A549 (cell line): ENCODE measurements at regions not wholly inside any gene's neighbourhood (a gene's known extent, or its start where the extent isn't known, plus 50 kb on each side); places are given as distances from the start of the nearest gene placed in this dataset.

ENCODE experiments used
- ATAC-seq, 2 experiments: fragments of 200-7000 bp in 1 of 2; fragments of >200 bp in 1 of 2; cut with Nextera tagmentation in 1 of 2; cut with Tn5 transposase in 1 of 2; 3 replicates each; pipeline versions ENCODE4 v1.8.0 to v1.9.1; 2018 to 2020; ENCODE audit warnings: mild to moderate bottlenecking in 1 of 2, moderate library complexity in 1 of 2
- CTCF ChIA-PET: fragments of 300-600 bp; sonication (Branson Sonifier 250); formaldehyde crosslinking; extraction: SDS; loops from one replicate; lab custom pipeline; 2021; ENCODE audit warnings: antibody characterized with exemption, inconsistent platforms; lab: Yijun Ruan, JAX
- POLR2A ChIA-PET: fragments of 350-600 bp; formaldehyde crosslinking; extraction: SDS; loops from one replicate; lab custom pipeline; 2021; ENCODE audit warnings: antibody characterized with exemption, inconsistent platforms; lab: Yijun Ruan, JAX
- DNase-seq, 2 experiments: peaks; one replicate each; pipeline versions ENCODE4 v3.0.0 to v3.0.0-alpha.2; 2011 to 2016; ENCODE audit warnings: low read depth in 1 of 2, low spot score in 1 of 2
- FAIRE-seq: peaks from 2 replicates; lab custom pipeline; 2011; peaks lifted over from hg19 to GRCh38; lab: Jason Lieb, UNC
- H3K27ac ChIP-seq, 2 experiments: fragments of >200 bp; sonication (Bioruptor Twin); formaldehyde crosslinking; 3 replicates each; pipeline ENCODE4 v1.5.1; 2016 to 2017
- H3K4me1 ChIP-seq: fragments of >200 bp; sonication (Bioruptor Twin); formaldehyde crosslinking; 3 replicates; pipeline ENCODE4 v1.6.1; 2016
- H3K4me2 ChIP-seq: fragments of >200 bp; sonication (Bioruptor Twin); formaldehyde crosslinking; 3 replicates; pipeline ENCODE4 v1.6.1; 2016
- H3K4me3 ChIP-seq: fragments of >200 bp; sonication (Bioruptor Twin); formaldehyde crosslinking; 3 replicates; pipeline ENCODE4 v1.5.1; 2016
- H3K9me3 ChIP-seq: fragments of >200 bp; sonication (Bioruptor Twin); formaldehyde crosslinking; 3 replicates; pipeline ENCODE4 v1.6.1; 2016
- ATOH8 ChIP-seq: fragments of 250-450 bp; sonication (Bioruptor Pico); IDR thresholded peaks from 2 replicates; pipeline ENCODE4 v1.5.0; 2020; ENCODE audit warnings: low read depth, mild to moderate bottlenecking, moderate library complexity
- CHD4 ChIP-seq: fragments of 200-600 bp; sonication (generic); IDR thresholded peaks from 2 replicates; pipeline ENCODE4 v1.6.1; 2016; ENCODE audit warnings: antibody characterized with exemption, mild to moderate bottlenecking, borderline replicate concordance
- CTCF ChIP-seq: fragments of >200 bp; sonication (Bioruptor Twin); formaldehyde crosslinking; IDR thresholded peaks from 3 replicates; pipeline ENCODE4 v1.5.1; 2016
- ELK1 ChIP-seq: fragments of 150-350 bp; IDR thresholded peaks from 2 replicates; pipeline ENCODE4 v1.6.1; 2014; ENCODE audit warnings: low read depth, mild to moderate bottlenecking, low read length
- EP300 ChIP-seq, 2 experiments: fragments of >200 bp; sonication (Bioruptor Twin); formaldehyde crosslinking; IDR thresholded peaks; 2 replicates in 1 of 2; 3 replicates in 1 of 2; pipeline ENCODE4 v1.6.1; 2016 to 2017
- HDAC2 ChIP-seq: fragments of 200-600 bp; sonication (generic); IDR thresholded peaks from 2 replicates; pipeline ENCODE4 v1.6.1; 2016
- HMGXB4 ChIP-seq: fragments of 250-450 bp; sonication (Bioruptor Pico); IDR thresholded peaks from 2 replicates; pipeline ENCODE4 v1.5.0; 2021; ENCODE audit warnings: mild to moderate bottlenecking, moderate library complexity, borderline replicate concordance
- HOXB5 ChIP-seq: fragments of 250-450 bp; sonication (Bioruptor Pico); IDR thresholded peaks from 2 replicates; pipeline ENCODE4 v1.5.0; 2020; ENCODE audit warnings: mild to moderate bottlenecking, moderate library complexity
- JUN ChIP-seq, 2 experiments: fragments of >200 bp; sonication (Bioruptor Twin); formaldehyde crosslinking; IDR thresholded peaks; 2 replicates in 1 of 2; 3 replicates in 1 of 2; pipeline ENCODE4 v1.6.1; 2016 to 2017
- KDM1A ChIP-seq: fragments of 200-600 bp; sonication (generic); IDR thresholded peaks from 2 replicates; pipeline ENCODE4 v1.6.1; 2016; ENCODE audit warnings: low read depth, mild to moderate bottlenecking
- MYC ChIP-seq: IDR thresholded peaks from 2 replicates; pipeline ENCODE4 v1.6.1; 2012; ENCODE audit warnings: mild to moderate bottlenecking, inconsistent platforms, low read length, improper control_type of control experiment, borderline replicate concordance
- NFE2L2 ChIP-seq: fragments of 150-350 bp; conservative IDR thresholded peaks from 2 replicates; pipeline ENCODE4 v1.6.1; 2014; ENCODE audit warnings: low read length
- PBX3 ChIP-seq: IDR thresholded peaks from 2 replicates; pipeline ENCODE4 v1.6.1; 2012
- POLR2A ChIP-seq: IDR thresholded peaks from 2 replicates; pipeline ENCODE4 v1.6.1; 2012; ENCODE audit warnings: mild to moderate bottlenecking, low read length
- POLR2AphosphoS2 ChIP-seq: conservative IDR thresholded peaks from 2 replicates; pipeline ENCODE4 v1.6.1; 2012; ENCODE audit warnings: low read length, improper control_type of control experiment, inconsistent platforms
- RARB ChIP-seq: fragments of 250-450 bp; sonication (Bioruptor Pico); IDR thresholded peaks from 2 replicates; pipeline ENCODE4 v1.8.0; 2021; ENCODE audit warnings: mild to moderate bottlenecking, moderate library complexity
- REST ChIP-seq: fragments of 200-600 bp; sonication (generic); IDR thresholded peaks from 2 replicates; pipeline ENCODE4 v1.6.1; 2016; ENCODE audit warnings: antibody characterized with exemption, mild to moderate bottlenecking, moderate library complexity
- SMC3 ChIP-seq: fragments of >200 bp; sonication (Bioruptor Twin); formaldehyde crosslinking; IDR thresholded peaks from 3 replicates; pipeline ENCODE4 v1.6.1; 2018; ENCODE audit warnings: inconsistent platforms
- SREBF2 ChIP-seq: fragments of 450-650 bp; IDR thresholded peaks from 2 replicates; pipeline ENCODE4 v1.6.1; 2014; ENCODE audit warnings: mild to moderate bottlenecking, moderate library complexity
- TFCP2L1 ChIP-seq: fragments of 250-450 bp; sonication (Bioruptor Pico); IDR thresholded peaks from 2 replicates; pipeline ENCODE4 v1.5.0; 2021; ENCODE audit warnings: mild to moderate bottlenecking
- ZFP36 ChIP-seq: fragments of 450-650 bp; IDR thresholded peaks from 2 replicates; pipeline ENCODE4 v1.6.1; 2014; ENCODE audit warnings: borderline replicate concordance; ENCODE audit not compliant: partially characterized antibody
- ZSCAN20 ChIP-seq: fragments of 250-450 bp; sonication (Bioruptor Pico); IDR thresholded peaks from 2 replicates; pipeline ENCODE4 v1.8.0; 2022; ENCODE audit warnings: mild to moderate bottlenecking, moderate library complexity
- WGBS: methylation state at CpG from one replicate; pipeline ENCODE4 v1.1.6; 2017; ENCODE audit errors: missing lambda C conversion rate; 5-methylcytosine and 5-hydroxymethylcytosine counted together

- DNase-seq: no peak
- CTCF ChIA-PET: no interaction called here
- no peaks in the 10 kb centered on the region for H3K4me1 ChIP-seq
- POLR2A ChIA-PET: no interaction called here
- FAIRE-seq: no peak
- H3K9me3 ChIP-seq: no peaks in the 10 kb centered on the region; the same call in 2 of the 3 replicates
- no peak overlapping the region for H3K27ac ChIP-seq
- WGBS: 40% methylated on average over 2 of the region's 2 CpGs
- TF ChIP-seq MYC (no peak), CHD4 (no peak), HDAC2 (no peak), JUN (IDR thresholded peaks at IDR 0.05) (no peak), ELK1 (no peak), REST (no peak), POLR2AphosphoS2 (no peak), SMC3 (no peak), PBX3 (no peak)
- no peak for ATAC-seq
- no peak overlapping the region for H3K4me3 ChIP-seq
- no peak overlapping the region for H3K4me2 ChIP-seq
Measured at GRCh38 chr5:23132231-23132630, 279.1 kb upstream of the CDH12 start.

GRCh38 chr5:23112237-23112636 lies 259.1 kb upstream of the CDH12 start:
- no peak overlapping the region for H3K27ac ChIP-seq
- ChIA-PET CTCF (no interaction called here), POLR2A (no interaction called here)
- FAIRE-seq (no peak), ATAC-seq (no peak), DNase-seq (no peak)
- H3K4me1 ChIP-seq: no peaks in the 10 kb centered on the region
- H3K4me2 ChIP-seq: no peak overlapping the region
- TF ChIP-seq HOXB5 (CRISPR knock-in tag) (no peak), ZFP36 (no peak), SREBF2 (no peak), TFCP2L1 (CRISPR knock-in tag) (no peak), POLR2AphosphoS2 (no peak), KDM1A (no peak), CTCF (no peak), ATOH8 (CRISPR knock-in tag) (no peak), NFE2L2 (no peak), POLR2A (no peak), HMGXB4 (CRISPR knock-in tag) (no peak), ZSCAN20 (no peak), RARB (no peak), EP300 (IDR thresholded peaks at IDR 0.05) (no peak)
- TF ChIP-seq, all 56 proteins: peak for 0
- no peaks in the 10 kb centered on the region for H3K9me3 ChIP-seq
- H3K4me3 ChIP-seq: no peak overlapping the region
